ENCODE measurements at regions not wholly inside any gene's neighbourhood (a gene's known extent, or its start where the extent isn't known, plus 50 kb on each side); places are given as distances from the start of the nearest gene placed in this dataset.

- TF ChIP-seq CTCF (IDR thresholded peaks at IDR 0.05; ENCODE audit: low read depth, low read length, missing input control) (no peak), NR2F2 (IDR thresholded peaks at IDR 0.05) (no peak)
These were observed 125.3 kb upstream of the PROKR2 start for GRCh38 chr20:5442101-5442500.

All from liver (tissue), 3 donors.